Head of caudate nucleus (tissue), 42 donors: ENCODE measurements at regions not wholly inside any gene's neighbourhood (a gene's known extent, or its start where the extent isn't known, plus 50 kb on each side); places are given as distances from the start of the nearest gene placed in this dataset.

Experiments
- DNase-seq, 42 donors: peaks; one replicate each; pipeline versions ENCODE4 v3.0.0 to v3.0.0-alpha.2; 2020 to 2021; ENCODE audit warnings: mixed read lengths in 7 of 42
- intact Hi-C: fragments of 100-400 bp; cut with DNase I; formaldehyde crosslinking; loops from one replicate; pipeline ENCODE4 v1.15.0; 2022

GRCh38 chr7:121582258-121582657, 186.2 kb upstream of the FAM3C start:
- intact Hi-C loops: no loop called here
- no peak for DNase-seq

- intact Hi-C loops: no loop called here
- DNase-seq: no peak
These were observed 183.5 kb upstream of the FAM3C start for GRCh38 chr7:121579639-121580038.

- intact Hi-C loops: no loop called here
- DNase-seq: no peak
These were observed 182.6 kb upstream of the FAM3C start for GRCh38 chr7:121578669-121579068.

GRCh38 chr7:121576148-121576917, 180.2 kb upstream of the FAM3C start:
- DNase-seq: no peak
- intact Hi-C loops: no loop called here

GRCh38 chr7:121575194-121575765, 179.2 kb upstream of the FAM3C start:
- DNase-seq: no peak
- intact Hi-C loops: no loop called here

- no peak for DNase-seq
These were observed 178.0 kb upstream of the FAM3C start for GRCh38 chr7:121574109-121574508.

GRCh38 chr7:121572615-121573014, 176.5 kb upstream of the FAM3C start:
- DNase-seq: no peak
- intact Hi-C loops: no loop called here

More at GRCh38 chr7:121574109-121574508, 178.0 kb upstream of the FAM3C start:
- intact Hi-C loops: no loop called here

- intact Hi-C loops: no loop called here
- no peak for DNase-seq
These were observed 174.3 kb upstream of the FAM3C start for GRCh38 chr7:121570365-121570764.

GRCh38 chr7:121563177-121563576, 167.1 kb upstream of the FAM3C start:
- no peak for DNase-seq
- intact Hi-C loops: no loop called here

GRCh38 chr7:121562259-121562658, 166.2 kb upstream of the FAM3C start:
- intact Hi-C loops: no loop called here
- DNase-seq: no peak

GRCh38 chr7:121561717-121562116, 165.6 kb upstream of the FAM3C start:
- DNase-seq: peak in 6 of 42 donors; percentile 4 to 51 (median 8)
- intact Hi-C loops: no loop called here

- DNase-seq: no peak
These were observed 164.3 kb upstream of the FAM3C start for GRCh38 chr7:121560267-121560990.

GRCh38 chr7:121558288-121558687, 162.2 kb upstream of the FAM3C start:
- DNase-seq: peak in 6 of 42 donors; percentile 9 to 54 (median 19)
- intact Hi-C loops: no loop called here

More at GRCh38 chr7:121560267-121560990, 164.3 kb upstream of the FAM3C start:
- intact Hi-C loops: no loop called here

GRCh38 chr7:121557034-121557892, 161.2 kb upstream of the FAM3C start:
- no peak for DNase-seq
- intact Hi-C loops: no loop called here

GRCh38 chr7:121555558-121555957, 159.4 kb upstream of the FAM3C start:
- no peak for DNase-seq
- intact Hi-C loops: no loop called here

GRCh38 chr7:121547544-121548092, 151.5 kb upstream of the FAM3C start:
- peak in 7 of 42 donors; percentile 2 to 50 (median 15) for DNase-seq
- intact Hi-C loops: loop anchor here (5.0 kb wide), 1 partner anchor 180 kb away; no protein-coding TSS in a partner anchor

GRCh38 chr7:121546632-121547543, 150.8 kb upstream of the FAM3C start:
- DNase-seq: no peak
- intact Hi-C loops: loop anchor here (5.0 kb wide), 1 partner anchor 180 kb away; no protein-coding TSS in a partner anchor

GRCh38 chr7:121545418-121545817, 149.3 kb upstream of the FAM3C start:
- intact Hi-C loops: loop anchor here (5.0 kb wide), 1 partner anchor 178 kb away; no protein-coding TSS in a partner anchor

More at GRCh38 chr7:121545418-121545817, 149.3 kb upstream of the FAM3C start:
- DNase-seq: no peak
